HEK293T (cell line): ENCODE measurements at regions not wholly inside any gene's neighbourhood (a gene's known extent, or its start where the extent isn't known, plus 50 kb on each side); places are given as distances from the start of the nearest gene placed in this dataset.

Experiments
- CTCF ChIA-PET: fragments of 350-600 bp; formaldehyde crosslinking; extraction: SDS; loops from one replicate; lab custom pipeline; 2021; ENCODE audit warnings: antibody characterized with exemption, inconsistent platforms; lab: Yijun Ruan, JAX
- POLR2A ChIA-PET: fragments of 350-600 bp; formaldehyde crosslinking; extraction: SDS; loops from one replicate; lab custom pipeline; 2020; ENCODE audit warnings: antibody characterized with exemption, inconsistent platforms; lab: Yijun Ruan, JAX
- DNase-seq: peaks from one replicate; pipeline ENCODE4 v3.0.0; 2012; ENCODE audit warnings: mixed read lengths; ENCODE audit errors: extremely low spot score
- ARNT ChIP-seq: fragments of 450-650 bp; IDR thresholded peaks from 2 replicates; pipeline ENCODE4 v1.6.1; 2017; ENCODE audit warnings: mild to moderate bottlenecking
- BHLHE40 ChIP-seq: fragments of 450-650 bp; IDR thresholded peaks from 2 replicates; pipeline ENCODE4 v1.6.1; 2016; ENCODE audit warnings: mild to moderate bottlenecking, moderate library complexity, borderline replicate concordance
- CTBP1 ChIP-seq: fragments of 450-650 bp; IDR thresholded peaks from 2 replicates; pipeline ENCODE4 v1.6.1; 2016; ENCODE audit warnings: borderline replicate concordance
- ELF4 ChIP-seq: fragments of 450-650 bp; IDR thresholded peaks from 2 replicates; pipeline ENCODE4 v1.6.1; 2017; ENCODE audit warnings: antibody characterized with exemption
- FOXA1 ChIP-seq: fragments of 450-650 bp; IDR thresholded peaks from 2 replicates; pipeline ENCODE4 v1.6.1; 2016; ENCODE audit warnings: mild to moderate bottlenecking
- FOXK2 ChIP-seq: fragments of 450-650 bp; IDR thresholded peaks from 2 replicates; pipeline ENCODE4 v1.6.1; 2016; ENCODE audit warnings: mild to moderate bottlenecking
- FOXM1 ChIP-seq: fragments of 450-650 bp; IDR thresholded peaks from 2 replicates; pipeline ENCODE4 v1.6.1; 2017; ENCODE audit warnings: mild to moderate bottlenecking, borderline replicate concordance
- HDGF ChIP-seq: fragments of 450-650 bp; IDR thresholded peaks from 2 replicates; pipeline ENCODE4 v1.6.1; 2017; ENCODE audit warnings: antibody characterized with exemption, borderline replicate concordance
- L3MBTL2 ChIP-seq: fragments of 450-650 bp; conservative IDR thresholded peaks from 2 replicates; pipeline ENCODE4 v1.6.1; 2016; ENCODE audit warnings: mild to moderate bottlenecking
- LEF1 ChIP-seq: fragments of 450-650 bp; IDR thresholded peaks from 2 replicates; pipeline ENCODE4 v1.6.1; 2017; ENCODE audit warnings: mild to moderate bottlenecking, borderline replicate concordance
- NFRKB ChIP-seq: fragments of 450-650 bp; IDR thresholded peaks from 2 replicates; pipeline ENCODE4 v1.6.1; 2016; ENCODE audit warnings: mild to moderate bottlenecking, moderate library complexity
- SP1 ChIP-seq: fragments of 450-650 bp; IDR thresholded peaks from 2 replicates; pipeline ENCODE4 v1.6.1; 2017
- SUZ12 ChIP-seq: fragments of 450-650 bp; IDR thresholded peaks from 2 replicates; pipeline ENCODE4 v1.6.1; 2016; ENCODE audit warnings: mild to moderate bottlenecking
- TARDBP ChIP-seq: fragments of 450-650 bp; IDR thresholded peaks from 2 replicates; pipeline ENCODE4 v1.6.1; 2016
- ZNF384 ChIP-seq: fragments of 450-650 bp; IDR thresholded peaks from 2 replicates; pipeline ENCODE4 v1.6.1; 2016
- TF ChIP-seq, protein P1 (sequence below): fragments of 450-650 bp; IDR thresholded peaks from 2 replicates; pipeline ENCODE4 v1.6.1; 2016

DNA sequence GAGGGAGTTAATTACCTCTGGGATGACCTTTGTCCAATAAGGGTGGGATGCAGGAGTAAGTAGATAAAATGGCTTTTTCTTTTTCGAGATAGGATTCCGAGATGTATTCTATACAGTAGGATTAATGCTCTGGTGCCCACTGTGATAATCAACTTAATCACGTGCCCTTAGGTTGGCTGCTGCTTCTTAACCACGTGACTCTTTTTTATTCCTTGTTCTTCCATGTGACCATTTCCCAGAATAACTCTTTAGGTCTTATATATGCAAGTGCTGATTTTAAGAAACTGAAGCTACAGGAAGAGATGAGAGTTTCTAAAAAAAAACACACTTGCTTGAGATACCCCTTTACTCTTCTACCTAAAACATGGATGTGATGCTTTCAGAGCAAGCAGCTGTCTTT, 1628.9 kb downstream of the PCDH7 start:
- POLR2A ChIA-PET = no interaction called here

DNA sequence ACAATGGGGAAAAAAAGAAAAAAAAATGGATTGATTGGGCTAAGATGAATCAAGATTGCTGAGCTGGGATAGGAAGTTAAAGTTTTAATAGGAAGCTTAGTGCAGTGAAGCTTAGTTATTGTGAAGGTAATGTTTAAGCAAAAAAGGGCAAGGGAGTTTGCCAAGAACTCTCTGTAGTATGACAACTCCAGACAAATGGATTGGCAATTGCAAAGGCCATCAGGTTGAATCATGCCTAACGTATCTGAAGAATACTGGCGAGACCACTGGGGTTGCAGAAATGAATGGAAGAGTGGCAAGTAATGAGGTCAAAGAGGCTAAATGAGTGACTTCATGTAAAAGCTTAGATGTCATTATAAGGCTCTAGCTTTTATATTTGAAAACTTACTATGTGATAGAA, 1654.0 kb downstream of the PCDH7 start:
- ChIA-PET CTCF (no interaction called here), POLR2A (no interaction called here)
- no peak for TF ChIP-seq FOXK2
- no peak for DNase-seq

More for the DNA sequence above, 1628.9 kb downstream of the PCDH7 start:
- CTCF ChIA-PET = no interaction called here
- TF ChIP-seq NFRKB (no peak), LEF1 (no peak), BHLHE40 (no peak), HDGF (no peak), FOXM1 (no peak), CTBP1 (no peak), FOXK2 (no peak), TARDBP (no peak), SUZ12 (no peak)
- TF ChIP-seq, protein P1, sequence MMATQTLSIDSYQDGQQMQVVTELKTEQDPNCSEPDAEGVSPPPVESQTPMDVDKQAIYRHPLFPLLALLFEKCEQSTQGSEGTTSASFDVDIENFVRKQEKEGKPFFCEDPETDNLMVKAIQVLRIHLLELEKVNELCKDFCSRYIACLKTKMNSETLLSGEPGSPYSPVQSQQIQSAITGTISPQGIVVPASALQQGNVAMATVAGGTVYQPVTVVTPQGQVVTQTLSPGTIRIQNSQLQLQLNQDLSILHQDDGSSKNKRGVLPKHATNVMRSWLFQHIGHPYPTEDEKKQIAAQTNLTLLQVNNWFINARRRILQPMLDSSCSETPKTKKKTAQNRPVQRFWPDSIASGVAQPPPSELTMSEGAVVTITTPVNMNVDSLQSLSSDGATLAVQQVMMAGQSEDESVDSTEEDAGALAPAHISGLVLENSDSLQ = no peak
- DNase-seq = no peak

DNA sequence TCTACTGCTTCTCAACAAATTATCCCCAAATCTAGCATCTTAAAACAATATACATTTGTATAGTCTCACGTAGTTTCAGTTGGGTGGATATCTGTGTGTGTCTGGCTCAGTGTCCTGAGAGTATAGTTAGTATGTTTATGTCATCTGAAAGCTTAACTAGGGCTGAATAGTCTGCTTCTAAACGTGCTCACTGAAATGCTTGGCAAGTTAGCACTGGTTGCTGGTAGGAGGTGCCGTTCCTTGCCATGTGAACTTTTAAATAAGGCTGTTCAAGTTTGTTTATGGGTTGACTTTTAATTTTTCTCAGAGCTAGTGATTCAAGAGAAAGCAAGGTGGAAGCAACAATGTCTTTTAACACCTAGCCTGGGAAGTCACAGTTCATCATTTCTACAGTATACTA, 1673.6 kb downstream of the PCDH7 start:
- DNase-seq = no peak
- POLR2A ChIA-PET = no interaction called here
- CTCF ChIA-PET = no interaction called here
- TF ChIP-seq BHLHE40 = no peak
- TF ChIP-seq FOXM1 = no peak
- TF ChIP-seq TARDBP = no peak
- TF ChIP-seq ELF4 = no peak
- TF ChIP-seq CTBP1 = no peak
- no peak for TF ChIP-seq ARNT
- TF ChIP-seq SP1 = no peak
- TF ChIP-seq ZNF384 = no peak
- no peak for TF ChIP-seq SUZ12
- TF ChIP-seq LEF1 = no peak
- TF ChIP-seq NFRKB = no peak
- TF ChIP-seq, protein P1 = no peak
- no peak for TF ChIP-seq HDGF
- TF ChIP-seq FOXK2 = no peak
- no peak for TF ChIP-seq L3MBTL2

DNA sequence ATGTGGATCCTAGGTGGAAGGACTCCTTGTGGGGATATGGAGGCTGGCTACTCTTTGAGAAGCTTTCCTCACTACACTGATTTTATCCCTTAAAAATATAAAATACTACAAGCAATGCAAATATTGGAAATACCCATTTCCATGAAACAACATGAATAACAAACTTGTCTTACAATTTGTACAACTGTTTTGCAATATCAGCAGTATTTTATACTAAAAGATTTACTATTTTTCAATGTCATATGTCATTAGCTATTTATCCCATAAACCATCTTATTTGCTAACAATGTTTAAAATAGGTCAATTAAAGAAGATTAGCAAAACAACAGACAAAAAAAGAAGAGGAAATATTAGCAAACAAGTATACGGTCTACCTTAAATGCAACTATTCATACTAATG, 1674.1 kb downstream of the PCDH7 start:
- POLR2A ChIA-PET = no interaction called here
- DNase-seq = no peak
- CTCF ChIA-PET = no interaction called here
- no peak for TF ChIP-seq BHLHE40
- no peak for TF ChIP-seq L3MBTL2
- no peak for TF ChIP-seq FOXK2
- no peak for TF ChIP-seq TARDBP
- TF ChIP-seq HDGF = no peak
- TF ChIP-seq ARNT = no peak
- TF ChIP-seq FOXA1 = no peak

DNA sequence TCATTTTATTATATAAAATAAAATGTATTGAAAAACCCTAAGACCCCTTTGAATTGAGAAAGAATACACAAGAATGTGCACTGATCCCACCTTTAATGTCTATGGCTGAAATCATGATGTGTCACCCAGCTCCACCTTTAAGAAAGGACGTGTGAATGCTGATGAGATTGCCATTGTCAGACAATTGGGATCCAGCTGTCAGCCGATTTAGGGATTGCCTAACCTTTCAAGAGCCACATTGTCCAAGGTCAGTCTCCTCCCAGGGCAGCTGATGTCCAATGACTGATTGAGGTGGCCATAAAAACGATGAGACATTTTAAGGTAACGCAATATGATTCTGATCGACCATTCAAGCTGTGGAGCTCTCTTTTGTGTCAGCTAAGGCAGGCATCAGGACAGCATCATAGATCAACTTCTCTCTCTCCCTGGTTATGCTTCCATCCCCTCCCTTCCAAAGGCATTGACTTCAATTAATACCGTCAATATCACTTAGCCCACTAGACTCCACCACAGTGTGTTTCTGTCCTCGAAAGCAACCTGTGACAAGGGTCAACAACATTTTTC, 1676.4 kb downstream of the PCDH7 start:
- no peak for TF ChIP-seq HDGF
- no peak for TF ChIP-seq ARNT
- TF ChIP-seq FOXA1 = no peak
- no peak for TF ChIP-seq BHLHE40
- TF ChIP-seq SP1 = no peak
- TF ChIP-seq FOXK2 = no peak
- DNase-seq = no peak
- POLR2A ChIA-PET = no interaction called here
- CTCF ChIA-PET = no interaction called here

DNA sequence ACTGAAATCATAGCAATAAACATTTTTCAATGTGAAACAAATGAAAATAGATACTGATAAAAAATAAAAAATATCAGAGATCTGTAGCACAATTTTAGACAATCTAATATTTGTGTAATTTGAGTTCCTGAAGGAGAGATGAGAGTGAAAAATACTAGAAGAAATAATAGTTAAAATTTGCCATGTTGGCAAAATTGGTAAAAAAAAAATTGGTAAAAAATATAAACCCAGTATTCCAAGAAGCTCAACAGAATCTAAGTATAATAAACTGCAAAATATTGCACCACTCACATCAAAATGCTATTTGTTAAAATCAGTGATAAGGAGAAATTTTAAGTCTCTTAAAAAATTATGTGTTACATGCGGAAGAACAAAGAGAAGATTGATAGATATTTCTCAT, 1680.7 kb downstream of the PCDH7 start:
- no peak for TF ChIP-seq HDGF
- no peak for TF ChIP-seq BHLHE40
- TF ChIP-seq ZNF384 = no peak
- TF ChIP-seq L3MBTL2 = no peak
- TF ChIP-seq FOXM1 = no peak
- no peak for TF ChIP-seq CTBP1
- TF ChIP-seq LEF1 = no peak
- no peak for TF ChIP-seq TARDBP
- TF ChIP-seq SP1 = no peak
- TF ChIP-seq SUZ12 = no peak
- TF ChIP-seq ELF4 = no peak
- ChIA-PET POLR2A (no interaction called here), CTCF (no interaction called here)
- no peak for DNase-seq

DNA sequence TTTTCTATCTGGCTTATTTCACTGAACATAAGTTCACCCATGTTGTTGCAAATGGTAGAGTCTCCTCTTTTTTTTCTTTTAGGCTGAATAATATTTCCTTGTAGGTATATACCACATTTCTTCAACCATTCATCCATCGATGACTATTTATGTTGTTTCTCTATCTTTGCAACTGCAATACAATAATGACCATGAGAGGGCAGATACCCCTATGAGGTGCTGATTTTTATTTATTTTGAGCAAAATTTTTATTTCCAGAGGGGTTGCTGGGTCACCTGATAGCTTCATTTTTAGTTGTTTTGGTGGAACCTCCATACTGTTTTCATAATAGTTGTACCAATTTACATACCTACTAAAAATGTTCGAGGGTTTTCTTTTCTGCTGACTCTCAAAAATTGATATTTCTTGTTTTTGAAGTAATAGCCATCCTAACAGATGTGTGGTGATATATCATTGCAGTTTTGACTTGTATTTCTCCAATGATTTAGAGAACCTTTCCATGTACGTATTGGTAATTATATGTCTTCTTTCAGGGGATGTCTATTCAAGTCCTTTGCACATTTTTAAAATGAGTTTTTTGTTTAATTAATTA, 1697.0 kb downstream of the PCDH7 start:
- ChIA-PET POLR2A (no interaction called here), CTCF (no interaction called here)
- TF ChIP-seq CTBP1 (no peak), SP1 (no peak), FOXA1 (no peak), FOXM1 (no peak), TARDBP (no peak), BHLHE40 (no peak), FOXK2 (no peak), SUZ12 (no peak)
- TF ChIP-seq, protein P1 = no peak
- DNase-seq = no peak
